GM21390 (cell line): ENCODE measurements at regions not wholly inside any gene's neighbourhood (a gene's known extent, or its start where the extent isn't known, plus 50 kb on each side); places are given as distances from the start of the nearest gene placed in this dataset.
"Not testable (repeated sequence)": the region's sequence is repeated elsewhere in the genome, so short reads cannot be mapped to it uniquely, and the experiment has no call there.

Experiments
- ATAC-seq: cut with Tn5 transposase; IDR thresholded peaks from one replicate; pipeline ENCODE4 v1.9.1; 2021; ENCODE audit not compliant: unreplicated experiment

GRCh38 chr15:81729340-81729739 lies 316.5 kb downstream of the MEX3B start:
- no peak for ATAC-seq

DNA sequence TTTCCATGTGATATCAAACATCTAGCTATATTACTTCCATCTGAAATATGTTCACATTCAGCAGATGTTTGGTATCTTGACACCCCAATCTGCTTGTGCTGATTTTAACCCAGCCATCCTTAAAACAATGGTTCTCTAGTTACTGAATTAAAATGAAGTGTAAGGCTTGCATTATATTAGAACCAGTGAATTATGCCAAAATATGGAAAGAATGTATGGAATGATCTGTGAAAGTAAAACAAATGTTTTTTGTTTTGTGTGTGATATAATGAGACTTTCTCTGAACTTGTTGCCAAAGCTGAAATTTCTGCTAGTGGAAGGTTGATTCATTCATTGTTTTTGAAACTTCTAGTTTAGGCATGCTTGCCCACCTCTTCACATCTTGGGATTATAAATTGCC lies 317.1 kb downstream of the MEX3B start:
- ATAC-seq = no peak

GRCh38 chr15:81725590-81725989 lies 320.2 kb downstream of the MEX3B start:
- no peak for ATAC-seq

GRCh38 chr15:81724536-81724935 lies 321.3 kb downstream of the MEX3B start:
- no peak for ATAC-seq

GRCh38 chr15:81723701-81724100 lies 322.1 kb downstream of the MEX3B start:
- ATAC-seq = no peak

- no peak for ATAC-seq
Measured at GRCh38 chr15:81723113-81723651, 322.6 kb downstream of the MEX3B start.

- ATAC-seq = not testable (repeated sequence)
Measured at GRCh38 chr15:81716468-81716867, 329.4 kb downstream of the MEX3B start.

GRCh38 chr15:81710328-81710727 lies 335.5 kb downstream of the MEX3B start:
- ATAC-seq = no peak

- not testable (repeated sequence) for ATAC-seq
Measured at GRCh38 chr15:81706816-81707346, 332.9 kb upstream of the TMC3 start.

DNA sequence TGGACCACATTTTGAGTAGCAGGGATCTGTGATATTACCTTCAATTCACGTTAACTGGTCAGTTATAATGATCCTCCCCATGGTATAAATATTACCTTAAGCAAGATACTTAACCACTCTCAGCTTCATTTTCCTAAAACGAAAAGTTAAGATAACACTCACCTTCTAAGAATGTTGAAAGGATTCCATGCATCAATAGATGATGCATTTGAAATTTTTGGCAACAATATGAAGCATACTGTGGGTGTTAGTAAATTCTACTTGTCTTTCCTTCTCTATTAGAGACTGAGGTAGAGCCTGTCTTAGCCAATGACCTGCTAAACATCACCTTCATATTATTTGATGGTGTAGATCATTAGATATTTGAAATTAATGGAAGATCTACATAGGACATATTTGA lies 331.7 kb upstream of the TMC3 start:
- not testable (repeated sequence) for ATAC-seq

GRCh38 chr15:81686021-81686420 lies 312.0 kb upstream of the TMC3 start:
- ATAC-seq = no peak

DNA sequence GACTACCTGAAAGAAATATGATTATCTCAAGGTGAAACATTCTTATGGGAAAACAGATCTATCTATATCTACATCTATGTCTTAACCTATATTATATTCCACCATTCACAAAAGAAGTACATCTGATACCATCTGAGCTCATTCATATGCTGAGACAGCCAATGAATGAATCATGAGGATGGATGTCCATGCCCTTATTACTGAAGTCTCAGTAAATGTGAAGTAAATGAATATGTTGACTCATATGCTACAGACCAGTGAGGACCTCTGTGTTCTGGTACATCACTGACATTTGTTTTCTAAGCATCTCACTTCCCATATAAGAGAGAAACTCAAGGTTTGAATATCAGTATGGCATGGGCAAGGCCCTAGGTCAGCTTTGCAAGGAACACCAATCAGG lies 311.2 kb upstream of the TMC3 start:
- ATAC-seq = no peak

DNA sequence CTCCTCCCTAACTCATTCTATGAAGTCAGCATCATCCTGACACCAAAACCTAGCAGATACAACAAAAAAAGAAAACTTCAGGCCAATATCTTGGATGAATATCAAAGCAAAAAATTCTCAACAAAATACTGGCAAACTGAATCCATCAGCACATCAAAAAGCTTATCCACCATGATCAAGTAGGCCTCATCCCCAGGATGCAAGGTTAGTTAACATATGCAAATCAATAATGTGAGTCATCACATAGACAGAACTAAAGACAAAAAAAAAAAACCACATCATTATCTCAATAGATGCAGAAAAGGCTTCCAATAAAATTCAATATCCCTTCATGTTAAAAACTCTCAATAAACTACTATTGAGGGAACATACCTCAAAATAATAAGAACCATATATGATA lies 306.8 kb upstream of the TMC3 start:
- no peak for ATAC-seq

- no peak for ATAC-seq
Measured at GRCh38 chr15:81666839-81667238, 292.8 kb upstream of the TMC3 start.

DNA sequence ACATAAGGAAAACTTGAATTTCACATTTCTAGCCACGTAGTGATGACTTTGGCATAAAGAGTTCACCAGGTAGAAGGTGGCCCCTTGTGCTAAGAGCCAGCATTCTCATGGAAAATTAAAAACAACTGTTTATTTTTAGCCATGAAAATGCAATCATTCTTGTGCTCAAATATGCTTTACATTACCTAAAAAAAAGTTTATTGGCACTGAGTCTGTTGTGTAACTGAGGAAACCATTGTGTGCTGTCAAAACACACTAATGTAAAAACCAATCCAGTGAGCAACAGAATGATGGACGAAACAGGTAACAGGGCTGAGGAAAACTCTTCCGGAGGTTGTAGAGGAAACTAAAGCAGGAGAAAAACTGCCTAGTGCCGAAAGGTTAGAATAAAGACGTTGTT lies 287.0 kb upstream of the TMC3 start:
- ATAC-seq = no peak

DNA sequence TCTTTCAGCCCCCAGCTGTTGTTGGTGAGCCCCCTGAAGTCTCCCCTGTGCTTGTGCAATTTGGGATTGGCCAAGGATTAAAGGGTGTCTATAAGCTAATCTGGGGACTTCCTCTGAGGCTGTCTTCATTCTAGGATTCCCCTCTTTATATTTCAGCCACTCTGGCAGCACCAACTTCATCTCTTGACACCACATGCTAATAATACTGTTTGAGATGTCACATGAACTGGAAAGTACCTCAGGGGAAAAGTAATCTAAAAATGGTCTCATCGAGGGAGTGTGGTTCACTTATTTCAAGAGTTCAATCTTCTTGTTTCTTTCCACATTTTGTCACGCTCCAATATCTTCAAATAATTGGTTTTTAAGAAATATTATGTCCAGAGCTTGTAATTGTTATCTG lies 279.2 kb upstream of the TMC3 start:
- no peak for ATAC-seq

DNA sequence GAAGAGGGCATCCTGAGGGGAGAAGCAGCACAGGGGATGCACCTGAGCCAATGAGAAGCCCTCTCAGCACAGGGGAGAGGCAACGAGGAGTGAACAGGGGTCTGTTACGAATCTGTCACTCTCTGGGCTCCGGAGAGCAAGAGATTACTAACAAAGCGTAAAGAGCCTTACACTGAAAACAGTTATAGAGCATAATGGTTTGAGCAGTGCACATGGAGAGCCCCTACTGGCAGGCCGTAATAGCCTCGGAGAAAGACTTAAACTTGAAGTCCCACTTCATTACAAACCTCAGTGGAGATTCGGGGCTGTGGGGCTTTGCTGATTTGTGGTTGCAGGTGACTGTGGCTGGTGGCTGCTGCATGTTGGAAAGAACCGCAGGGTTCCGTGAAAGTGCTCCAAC lies 271.5 kb upstream of the TMC3 start:
- ATAC-seq = no peak

DNA sequence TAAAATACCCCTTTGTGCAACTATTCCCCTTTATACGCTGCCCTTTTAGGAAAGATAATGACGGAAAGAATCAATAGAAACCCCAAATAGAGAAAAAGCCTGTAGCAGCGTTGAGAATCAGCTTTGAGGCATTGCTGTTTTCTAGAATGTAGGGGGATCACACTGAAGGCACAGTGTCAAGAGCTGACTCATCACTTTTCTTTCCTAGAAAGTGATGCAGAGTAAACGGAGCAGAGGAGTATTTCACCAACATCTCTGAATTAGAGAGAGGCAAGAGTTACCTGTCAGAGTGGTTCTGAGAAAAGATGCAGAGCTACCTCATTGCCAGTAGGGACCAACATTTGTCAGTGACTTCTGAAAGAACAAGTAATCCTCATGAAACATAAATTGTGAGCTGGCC lies 269.8 kb upstream of the TMC3 start:
- ATAC-seq = no peak

DNA sequence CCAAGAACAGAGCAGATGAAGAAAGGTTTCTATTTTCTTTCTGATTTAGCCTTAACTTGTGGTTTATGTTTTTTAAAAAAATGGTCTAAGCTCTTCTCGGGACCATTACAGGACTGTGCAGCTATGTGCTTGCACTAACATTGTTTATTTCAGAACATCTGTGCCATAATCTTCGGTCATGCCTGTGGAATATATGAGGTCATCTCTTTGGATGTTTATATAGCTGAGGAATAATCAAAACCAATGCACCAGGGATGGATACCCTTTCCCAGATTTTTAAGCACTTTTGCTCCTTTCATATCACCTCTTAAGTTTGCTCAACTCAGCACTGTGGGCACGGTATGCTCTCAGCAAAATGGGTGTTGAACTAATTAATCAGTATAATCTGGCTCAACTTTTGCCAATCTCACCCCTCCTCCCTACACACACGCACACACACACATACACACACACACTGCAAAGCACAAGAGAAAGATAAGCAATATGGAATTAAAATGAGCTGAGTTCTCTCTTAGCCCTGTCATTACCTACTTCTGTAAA lies 268.5 kb upstream of the TMC3 start:
- no peak for ATAC-seq

DNA sequence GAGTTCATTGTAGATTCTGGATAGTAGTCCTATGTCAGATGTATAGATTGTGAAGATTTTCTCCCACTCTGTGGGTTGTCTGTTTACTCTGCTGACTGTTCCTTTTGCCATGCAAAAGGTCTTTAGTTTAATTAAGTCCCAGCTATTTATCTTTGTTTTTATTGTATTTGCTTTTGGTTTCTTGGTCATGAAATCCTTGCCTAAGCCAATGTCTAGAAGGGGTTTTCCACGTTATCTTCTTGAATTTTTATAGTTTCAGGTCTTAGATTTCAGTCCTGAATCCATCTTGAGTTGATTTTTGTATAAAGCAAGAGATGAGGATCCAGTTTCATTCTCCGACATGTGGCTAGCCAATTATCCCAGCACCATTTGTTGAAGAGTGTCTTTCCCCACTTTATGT lies 262.1 kb upstream of the TMC3 start:
- ATAC-seq = not testable (repeated sequence)

DNA sequence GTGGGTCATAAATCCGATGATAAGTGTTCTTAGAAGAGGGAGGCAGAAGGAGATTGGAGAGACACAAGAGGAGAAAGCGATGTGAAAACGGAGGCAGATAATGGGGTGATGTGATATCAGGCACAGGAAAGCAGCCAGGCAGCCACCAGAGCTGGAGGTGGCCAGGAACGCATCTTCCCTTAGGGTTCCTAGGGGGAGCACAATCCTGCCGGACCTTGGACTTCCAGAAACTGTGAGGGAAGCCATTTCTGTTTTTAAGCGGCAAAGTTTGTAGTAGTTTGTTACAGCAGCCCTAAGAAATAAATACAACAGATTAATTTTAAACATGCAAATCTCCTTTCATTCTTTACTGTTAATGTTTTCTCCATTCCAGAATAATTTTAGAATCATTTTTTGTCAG lies 259.9 kb upstream of the TMC3 start:
- ATAC-seq = no peak

- ATAC-seq = no peak
Measured at GRCh38 chr15:81625896-81626295, 251.9 kb upstream of the TMC3 start.

DNA sequence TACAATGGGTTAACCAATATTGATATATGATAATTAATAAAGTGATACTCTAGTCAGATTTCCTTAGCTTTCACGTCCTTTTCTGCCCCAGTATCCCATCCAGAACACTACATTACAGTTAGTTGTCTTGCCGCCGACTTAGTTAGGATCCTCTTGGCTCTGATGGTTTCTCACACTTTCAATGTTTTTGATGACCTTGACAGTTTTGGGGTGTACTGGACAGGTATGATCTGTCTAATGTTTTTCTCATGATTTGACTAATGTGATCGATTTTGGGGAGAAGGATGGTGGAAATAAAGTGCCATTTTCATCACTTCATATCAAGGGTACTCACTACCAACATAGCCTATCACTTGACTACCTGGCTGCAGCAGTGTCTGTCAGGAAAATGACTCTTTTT lies 245.0 kb upstream of the TMC3 start:
- no peak for ATAC-seq
